Stomach (tissue), 4 donors: ENCODE measurements at regions not wholly inside any gene's neighbourhood (a gene's known extent, or its start where the extent isn't known, plus 50 kb on each side); places are given as distances from the start of the nearest gene placed in this dataset.

Experiments
- CTCF ChIP-seq, 7 experiments: fragments of 450-650 bp in 4 of 7; fragments of 200-600 bp in 3 of 7; sonication (generic) in 3 of 7; IDR thresholded peaks; one replicate each; pipeline ENCODE4 v1.5.1; 2016 to 2019; ENCODE audit warnings: antibody characterized with exemption in 7 of 7, control low read depth in 2 of 7, mild to moderate bottlenecking in 1 of 7
- POLR2A ChIP-seq, 4 donors: fragments of 450-650 bp; IDR thresholded peaks; one replicate each; pipeline ENCODE4 v1.6.1; 2016; ENCODE audit warnings: antibody characterized with exemption in 4 of 4, control low read depth in 2 of 4, mild to moderate bottlenecking in 1 of 4, moderate library complexity in 1 of 4

DNA sequence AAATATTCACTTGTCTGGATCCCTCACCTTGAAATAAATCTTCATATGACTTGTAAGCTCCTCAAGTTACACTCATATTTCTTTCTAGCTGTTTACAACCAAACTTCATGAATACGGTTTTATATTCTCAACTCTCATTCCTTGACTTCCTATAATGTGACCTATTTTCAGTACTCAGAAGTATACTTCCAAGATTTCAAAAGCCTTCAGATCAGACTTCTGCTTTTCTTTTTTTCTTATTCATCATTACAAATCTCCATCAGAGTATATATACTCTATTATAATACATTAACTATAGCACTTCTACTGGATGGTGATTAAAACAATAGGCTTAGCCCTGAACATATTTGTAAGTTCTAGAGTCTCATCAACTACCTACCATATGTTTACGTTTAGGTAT is 123.6 kb upstream of the ALCAM start:
- TF ChIP-seq CTCF (IDR thresholded peaks at IDR 0.05): no peak
- no peak for TF ChIP-seq POLR2A (IDR thresholded peaks at IDR 0.05)
